Ovary (tissue), 7 donors: ENCODE measurements at regions not wholly inside any gene's neighbourhood (a gene's known extent, or its start where the extent isn't known, plus 50 kb on each side); places are given as distances from the start of the nearest gene placed in this dataset.

Experiments used
- DNase-seq, 5 donors: peaks; one replicate each; pipeline ENCODE4 v3.0.0-alpha.2; 2019 to 2020
- H3K27ac ChIP-seq, 2 donors: fragments of 200-600 bp; one replicate each; pipeline versions ENCODE4 v1.5.1 to v1.8.0; 2019 to 2022
- H3K27me3 ChIP-seq: fragments of 200-600 bp; one replicate; pipeline ENCODE4 v1.8.0; 2022
- H3K36me3 ChIP-seq: fragments of 200-600 bp; sonication (generic); one replicate; pipeline ENCODE4 v1.5.1; 2019
- H3K4me1 ChIP-seq: one replicate; pipeline ENCODE4 v1.8.1; 2013; ENCODE audit warnings: mild to moderate bottlenecking, moderate library complexity; ENCODE audit not compliant: insufficient read depth
- H3K4me3 ChIP-seq: fragments of 200-600 bp; sonication (generic); one replicate; pipeline ENCODE4 v1.5.1; 2017
- H3K9me3 ChIP-seq, 2 donors: fragments of 200-600 bp in 1 of 2; sonication (generic) in 1 of 2; one replicate each; pipeline versions ENCODE4 v1.5.1 to v1.8.1; 2013 to 2019; ENCODE audit warnings: mild to moderate bottlenecking in 1 of 2, moderate library complexity in 1 of 2
- EP300 ChIP-seq: sonication (generic); formaldehyde crosslinking; IDR thresholded peaks from one replicate; pipeline ENCODE4 v1.6.1; 2017; ENCODE audit warnings: antibody characterized with exemption
- POLR2A ChIP-seq: fragments of 450-650 bp; IDR thresholded peaks from one replicate; pipeline ENCODE4 v1.6.1; 2017; ENCODE audit warnings: antibody characterized with exemption, mild to moderate bottlenecking, moderate library complexity
- WGBS, 3 donors: extraction: QIAGEN DNeasy Blood & Tissue Kit in 1 of 3; methylation state at CpG; one replicate each; pipeline versions ENCODE4 v1.1.5 to v1.1.7; 2013 to 2017; 5-methylcytosine and 5-hydroxymethylcytosine counted together
- intact Hi-C, 4 donors: fragments of 100-400 bp; cut with DNase I; formaldehyde crosslinking; loops; one replicate each; pipeline versions ENCODE4 v1.11.0 to v1.15.1; 2022 to 2023
- TF ChIP-seq, protein P1 (sequence below), 3 donors: fragments of 450-650 bp in 2 of 3; fragments of 200-600 bp in 1 of 3; IDR thresholded peaks; one replicate each; pipeline versions ENCODE4 v1.5.1 to v1.8.0; 2016 to 2022; ENCODE audit warnings: antibody characterized with exemption in 3 of 3, mild to moderate bottlenecking in 1 of 3
- donor health status: DM: no; HTN: no; CAD: no; lungs with moderate emphysema.
- donor health status: DM: no; HTN: no; CAD: no.
- donor health status: Bipolar disorder and iron deficiency.
- donor health status: DM: no; HTN: no; CAD: no.
- donor health status: DM: yes; HTN: yes; CAD: no.

DNA sequence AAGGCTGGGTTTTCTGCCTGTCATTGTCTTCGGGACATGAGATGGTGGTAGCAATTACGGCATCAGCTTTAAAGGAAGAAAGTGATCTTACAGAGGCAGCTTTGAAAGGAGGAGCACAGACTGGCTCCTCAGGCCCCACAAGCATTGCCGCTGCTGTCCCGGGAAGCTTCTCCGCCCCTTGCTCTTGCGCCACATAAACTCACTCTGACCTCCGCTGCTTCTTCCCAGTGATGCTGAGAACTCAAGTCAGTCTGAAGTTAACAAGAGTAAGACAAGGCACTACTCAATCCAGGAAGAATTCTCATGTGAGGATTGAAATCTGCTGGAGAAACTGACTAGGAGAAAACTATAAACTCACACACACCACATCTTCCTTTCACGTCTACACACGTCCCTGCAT, 112.4 kb upstream of the RIOK3 start:
- Histone ChIP-seq H3K4me3 (no peak overlapping the region), H3K9me3 (no peaks in the 10 kb centered on the region), H3K27me3 (no peaks in the 10 kb centered on the region), H3K27ac (no peak overlapping the region), H3K36me3 (no peaks in the 10 kb centered on the region), H3K4me1 (no peaks in the 10 kb centered on the region)
- TF ChIP-seq, protein P1, sequence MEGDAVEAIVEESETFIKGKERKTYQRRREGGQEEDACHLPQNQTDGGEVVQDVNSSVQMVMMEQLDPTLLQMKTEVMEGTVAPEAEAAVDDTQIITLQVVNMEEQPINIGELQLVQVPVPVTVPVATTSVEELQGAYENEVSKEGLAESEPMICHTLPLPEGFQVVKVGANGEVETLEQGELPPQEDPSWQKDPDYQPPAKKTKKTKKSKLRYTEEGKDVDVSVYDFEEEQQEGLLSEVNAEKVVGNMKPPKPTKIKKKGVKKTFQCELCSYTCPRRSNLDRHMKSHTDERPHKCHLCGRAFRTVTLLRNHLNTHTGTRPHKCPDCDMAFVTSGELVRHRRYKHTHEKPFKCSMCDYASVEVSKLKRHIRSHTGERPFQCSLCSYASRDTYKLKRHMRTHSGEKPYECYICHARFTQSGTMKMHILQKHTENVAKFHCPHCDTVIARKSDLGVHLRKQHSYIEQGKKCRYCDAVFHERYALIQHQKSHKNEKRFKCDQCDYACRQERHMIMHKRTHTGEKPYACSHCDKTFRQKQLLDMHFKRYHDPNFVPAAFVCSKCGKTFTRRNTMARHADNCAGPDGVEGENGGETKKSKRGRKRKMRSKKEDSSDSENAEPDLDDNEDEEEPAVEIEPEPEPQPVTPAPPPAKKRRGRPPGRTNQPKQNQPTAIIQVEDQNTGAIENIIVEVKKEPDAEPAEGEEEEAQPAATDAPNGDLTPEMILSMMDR (IDR thresholded peaks at IDR 0.05): no peak
- TF ChIP-seq POLR2A (no peak), EP300 (no peak)
- intact Hi-C loops: no loop called here
- 84 to 89% (median 88%) methylated on average over 9 of the region's 9 CpGs for WGBS, 3 donors
- no peak for DNase-seq

DNA sequence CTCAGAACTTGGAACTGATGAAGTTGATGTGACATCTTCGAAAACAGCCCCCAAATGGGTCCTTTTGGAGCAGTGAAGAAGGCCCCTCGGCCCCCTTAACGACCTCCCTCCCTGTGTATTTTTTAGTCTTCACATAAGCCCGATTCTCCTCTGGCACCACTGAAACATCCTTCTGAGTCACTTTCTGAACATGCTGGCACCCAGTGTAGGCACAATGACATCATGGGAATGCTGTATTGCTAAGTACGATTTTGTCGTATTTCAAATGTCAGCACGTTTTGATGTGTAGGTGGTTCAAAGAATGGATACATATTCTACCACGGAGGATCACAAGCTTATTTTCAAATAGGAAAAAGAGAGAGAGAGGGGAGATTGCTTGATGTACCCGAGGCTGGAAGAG, 111.7 kb upstream of the RIOK3 start:
- Histone ChIP-seq H3K36me3 (no peaks in the 10 kb centered on the region), H3K4me3 (no peak overlapping the region), H3K4me1 (no peaks in the 10 kb centered on the region), H3K9me3 (no peaks in the 10 kb centered on the region), H3K27ac (no peak overlapping the region), H3K27me3 (no peaks in the 10 kb centered on the region)
- TF ChIP-seq, protein P1 (IDR thresholded peaks at IDR 0.05): no peak
- TF ChIP-seq POLR2A (no peak), EP300 (no peak)
- no peak for DNase-seq
- 72 to 82% (median 79%) methylated on average over 9 of the region's 9 CpGs for WGBS, 3 donors
- intact Hi-C loops: no loop called here

DNA sequence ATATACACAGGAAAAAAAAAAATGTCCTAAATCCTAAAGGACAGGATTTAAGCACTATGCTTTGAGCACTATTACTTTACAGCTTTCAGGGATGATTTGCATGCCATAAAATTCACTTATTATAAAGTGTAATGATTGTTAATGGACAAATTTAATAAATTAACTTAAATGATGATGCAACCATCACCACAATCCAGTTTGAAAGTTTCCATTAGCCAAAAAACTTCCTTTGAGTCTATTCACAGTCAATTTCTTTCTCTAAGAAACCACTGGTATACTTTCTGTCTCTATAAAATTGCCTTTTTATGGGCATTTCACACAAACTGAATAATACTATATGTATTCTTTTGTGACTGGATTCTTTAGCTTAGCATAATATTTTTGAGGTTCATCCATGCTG, 111.1 kb upstream of the RIOK3 start:
- TF ChIP-seq, protein P1 (IDR thresholded peaks at IDR 0.05): no peak
- TF ChIP-seq EP300 (no peak), POLR2A (no peak)
- no peak overlapping the region for H3K27ac ChIP-seq
- no peak overlapping the region for H3K4me3 ChIP-seq
- DNase-seq: no peak
- no peaks in the 10 kb centered on the region for H3K36me3 ChIP-seq
- no peaks in the 10 kb centered on the region for H3K27me3 ChIP-seq
- H3K4me1 ChIP-seq: no peaks in the 10 kb centered on the region
- no peaks in the 10 kb centered on the region for H3K9me3 ChIP-seq
- intact Hi-C loops: no loop called here

DNA sequence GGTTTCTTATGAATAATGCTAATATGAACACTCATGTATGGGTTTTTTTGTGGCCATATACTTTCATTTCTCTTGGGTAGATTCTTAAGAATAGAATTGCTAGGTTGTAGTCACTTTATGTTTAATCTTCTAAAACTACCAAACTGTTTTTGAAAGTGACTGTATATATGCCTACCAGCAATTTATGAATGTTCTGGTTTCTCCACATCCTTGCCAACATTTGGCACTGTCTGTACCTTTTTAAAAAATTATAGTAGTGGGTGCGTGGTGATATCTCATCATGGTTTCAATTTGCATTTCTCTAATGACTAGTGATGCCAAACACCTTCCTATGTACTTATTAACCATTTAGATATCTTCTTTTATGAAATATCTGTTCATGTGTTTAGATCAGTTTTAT, 110.6 kb upstream of the RIOK3 start:
- TF ChIP-seq POLR2A (no peak), EP300 (no peak)
- TF ChIP-seq, protein P1 (IDR thresholded peaks at IDR 0.05): no peak
- Histone ChIP-seq H3K27ac (no peak overlapping the region), H3K27me3 (no peaks in the 10 kb centered on the region), H3K4me3 (no peak overlapping the region), H3K4me1 (no peaks in the 10 kb centered on the region), H3K9me3 (no peaks in the 10 kb centered on the region), H3K36me3 (no peaks in the 10 kb centered on the region)
- intact Hi-C loops: no loop called here
- no peak for DNase-seq
- 65 to 72% (median 69%) methylated on average over 1 of the region's 1 CpG for WGBS, 3 donors

DNA sequence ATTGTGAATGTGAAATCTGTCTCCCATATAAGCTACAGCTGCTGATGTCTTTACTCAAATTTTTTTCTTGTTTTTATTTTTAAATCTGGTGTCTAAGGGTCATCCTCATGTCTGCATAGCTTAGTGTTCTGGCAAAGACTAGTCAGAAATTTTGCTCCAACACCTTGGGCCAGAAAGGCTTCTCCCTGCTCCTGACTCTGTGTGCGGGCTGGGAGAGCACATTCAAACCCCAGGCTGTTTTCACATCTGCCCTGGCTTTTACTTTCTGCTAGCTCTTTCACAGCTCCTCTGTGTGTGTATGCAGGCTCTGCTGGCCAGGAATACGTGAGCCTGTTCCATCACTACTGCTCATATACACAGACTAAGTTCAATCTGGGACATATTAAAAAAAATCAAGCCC, 102.9 kb upstream of the RIOK3 start:
- H3K36me3 ChIP-seq: no peaks in the 10 kb centered on the region
- H3K4me1 ChIP-seq: no peaks in the 10 kb centered on the region
- no peaks in the 10 kb centered on the region for H3K9me3 ChIP-seq
- H3K27ac ChIP-seq: no peak overlapping the region
- no peaks in the 10 kb centered on the region for H3K27me3 ChIP-seq
- DNase-seq: no peak
- TF ChIP-seq, protein P1 (IDR thresholded peaks at IDR 0.05): no peak
- TF ChIP-seq EP300 (no peak), POLR2A (no peak)
- H3K4me3 ChIP-seq: no peak overlapping the region
- intact Hi-C loops: loop anchor here in 1 of 4 donors (10.0 kb wide), 1 partner anchor 105 kb away; no protein-coding TSS in a partner anchor
- 41 to 58% (median 58%) methylated on average over 2 of the region's 2 CpGs for WGBS, 3 donors
